ENCODE measurements at regions not wholly inside any gene's neighbourhood (a gene's known extent, or its start where the extent isn't known, plus 50 kb on each side); places are given as distances from the start of the nearest gene placed in this dataset.

DNA sequence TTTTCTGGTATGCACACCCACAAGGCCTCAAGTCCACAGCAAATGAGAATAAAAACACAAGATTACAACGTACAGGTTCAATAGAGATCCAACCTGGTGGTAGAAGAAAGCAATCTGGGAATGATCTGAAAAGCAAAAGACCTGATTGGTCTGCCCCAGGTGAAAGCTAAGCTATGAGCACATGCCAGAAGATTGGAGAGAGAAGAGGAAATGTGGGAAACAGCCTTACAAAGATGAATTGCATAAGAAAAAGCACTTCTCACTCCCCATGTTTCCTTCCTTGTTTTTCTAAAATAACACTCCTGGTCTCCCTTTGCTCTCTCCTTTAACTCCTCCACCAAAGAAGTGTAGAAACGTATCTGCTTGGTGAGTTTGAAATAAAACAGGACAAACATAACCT is 77.3 kb upstream of the ANO6 start:
- no peak for TF ChIP-seq RAD21 (IDR thresholded peaks at IDR 0.05; ENCODE audit: insufficient read depth, low read depth, low read length)
- TF ChIP-seq EP300 (IDR thresholded peaks at IDR 0.05; ENCODE audit: borderline replicate concordance in 1 of 2, control insufficient read depth in 1 of 2, low read depth in 2 of 2, low read length in 2 of 2): no peak
- TF ChIP-seq MTA2 (IDR thresholded peaks at IDR 0.05; ENCODE audit: low read depth): no peak
- TF ChIP-seq RCOR1 (conservative IDR thresholded peaks at IDR 0.05; ENCODE audit: low read depth, low read length): no peak
- TF ChIP-seq, protein P1, sequence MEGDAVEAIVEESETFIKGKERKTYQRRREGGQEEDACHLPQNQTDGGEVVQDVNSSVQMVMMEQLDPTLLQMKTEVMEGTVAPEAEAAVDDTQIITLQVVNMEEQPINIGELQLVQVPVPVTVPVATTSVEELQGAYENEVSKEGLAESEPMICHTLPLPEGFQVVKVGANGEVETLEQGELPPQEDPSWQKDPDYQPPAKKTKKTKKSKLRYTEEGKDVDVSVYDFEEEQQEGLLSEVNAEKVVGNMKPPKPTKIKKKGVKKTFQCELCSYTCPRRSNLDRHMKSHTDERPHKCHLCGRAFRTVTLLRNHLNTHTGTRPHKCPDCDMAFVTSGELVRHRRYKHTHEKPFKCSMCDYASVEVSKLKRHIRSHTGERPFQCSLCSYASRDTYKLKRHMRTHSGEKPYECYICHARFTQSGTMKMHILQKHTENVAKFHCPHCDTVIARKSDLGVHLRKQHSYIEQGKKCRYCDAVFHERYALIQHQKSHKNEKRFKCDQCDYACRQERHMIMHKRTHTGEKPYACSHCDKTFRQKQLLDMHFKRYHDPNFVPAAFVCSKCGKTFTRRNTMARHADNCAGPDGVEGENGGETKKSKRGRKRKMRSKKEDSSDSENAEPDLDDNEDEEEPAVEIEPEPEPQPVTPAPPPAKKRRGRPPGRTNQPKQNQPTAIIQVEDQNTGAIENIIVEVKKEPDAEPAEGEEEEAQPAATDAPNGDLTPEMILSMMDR (IDR thresholded peaks at IDR 0.05 in 2 of 3, conservative IDR thresholded peaks at IDR 0.05 in 1 of 3; ENCODE audit: control insufficient read depth in 2 of 3, extremely low read depth in 1 of 3, insufficient read depth in 1 of 3, low read depth in 3 of 3, low read length in 3 of 3): no peak
- TF ChIP-seq, protein P2, sequence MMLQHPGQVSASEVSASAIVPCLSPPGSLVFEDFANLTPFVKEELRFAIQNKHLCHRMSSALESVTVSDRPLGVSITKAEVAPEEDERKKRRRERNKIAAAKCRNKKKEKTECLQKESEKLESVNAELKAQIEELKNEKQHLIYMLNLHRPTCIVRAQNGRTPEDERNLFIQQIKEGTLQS (IDR thresholded peaks at IDR 0.05; ENCODE audit: borderline replicate concordance, extremely low read depth, low read depth, low read length): no peak
- no peak for TF ChIP-seq FOXM1 (IDR thresholded peaks at IDR 0.05; ENCODE audit: low read depth, low read length)
- no peak for TF ChIP-seq BCL11A (IDR thresholded peaks at IDR 0.05; ENCODE audit: low read depth, low read length)
- no peak for TF ChIP-seq ZNF622 (IDR thresholded peaks at IDR 0.05)
- TF ChIP-seq, protein P3, sequence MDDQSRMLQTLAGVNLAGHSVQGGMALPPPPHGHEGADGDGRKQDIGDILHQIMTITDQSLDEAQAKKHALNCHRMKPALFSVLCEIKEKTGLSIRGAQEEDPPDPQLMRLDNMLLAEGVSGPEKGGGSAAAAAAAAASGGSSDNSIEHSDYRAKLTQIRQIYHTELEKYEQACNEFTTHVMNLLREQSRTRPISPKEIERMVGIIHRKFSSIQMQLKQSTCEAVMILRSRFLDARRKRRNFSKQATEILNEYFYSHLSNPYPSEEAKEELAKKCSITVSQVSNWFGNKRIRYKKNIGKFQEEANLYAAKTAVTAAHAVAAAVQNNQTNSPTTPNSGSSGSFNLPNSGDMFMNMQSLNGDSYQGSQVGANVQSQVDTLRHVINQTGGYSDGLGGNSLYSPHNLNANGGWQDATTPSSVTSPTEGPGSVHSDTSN (IDR thresholded peaks at IDR 0.05; ENCODE audit: insufficient replicate concordance, low read depth, low read length): no peak
- TF ChIP-seq, protein P4, sequence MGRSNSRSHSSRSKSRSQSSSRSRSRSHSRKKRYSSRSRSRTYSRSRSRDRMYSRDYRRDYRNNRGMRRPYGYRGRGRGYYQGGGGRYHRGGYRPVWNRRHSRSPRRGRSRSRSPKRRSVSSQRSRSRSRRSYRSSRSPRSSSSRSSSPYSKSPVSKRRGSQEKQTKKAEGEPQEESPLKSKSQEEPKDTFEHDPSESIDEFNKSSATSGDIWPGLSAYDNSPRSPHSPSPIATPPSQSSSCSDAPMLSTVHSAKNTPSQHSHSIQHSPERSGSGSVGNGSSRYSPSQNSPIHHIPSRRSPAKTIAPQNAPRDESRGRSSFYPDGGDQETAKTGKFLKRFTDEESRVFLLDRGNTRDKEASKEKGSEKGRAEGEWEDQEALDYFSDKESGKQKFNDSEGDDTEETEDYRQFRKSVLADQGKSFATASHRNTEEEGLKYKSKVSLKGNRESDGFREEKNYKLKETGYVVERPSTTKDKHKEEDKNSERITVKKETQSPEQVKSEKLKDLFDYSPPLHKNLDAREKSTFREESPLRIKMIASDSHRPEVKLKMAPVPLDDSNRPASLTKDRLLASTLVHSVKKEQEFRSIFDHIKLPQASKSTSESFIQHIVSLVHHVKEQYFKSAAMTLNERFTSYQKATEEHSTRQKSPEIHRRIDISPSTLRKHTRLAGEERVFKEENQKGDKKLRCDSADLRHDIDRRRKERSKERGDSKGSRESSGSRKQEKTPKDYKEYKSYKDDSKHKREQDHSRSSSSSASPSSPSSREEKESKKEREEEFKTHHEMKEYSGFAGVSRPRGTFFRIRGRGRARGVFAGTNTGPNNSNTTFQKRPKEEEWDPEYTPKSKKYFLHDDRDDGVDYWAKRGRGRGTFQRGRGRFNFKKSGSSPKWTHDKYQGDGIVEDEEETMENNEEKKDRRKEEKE (IDR thresholded peaks at IDR 0.05): no peak
- no peak for TF ChIP-seq POLR2AphosphoS5 (IDR thresholded peaks at IDR 0.05; ENCODE audit: low read length)
